GM12878 (cell line): ENCODE measurements at regions not wholly inside any gene's neighbourhood (a gene's known extent, or its start where the extent isn't known, plus 50 kb on each side); places are given as distances from the start of the nearest gene placed in this dataset.

Experiments
- ATAC-seq: fragments of 200-7000 bp; cut with Tn5 transposase; 3 replicates; pipeline ENCODE4 v1.9.1; 2020; ENCODE audit warnings: mild to moderate bottlenecking, moderate library complexity
- BruUV-seq: library from RNA; stranded (reverse); fragments of 400-500 nt; replicated peaks from 2 replicates; lab custom pipeline; 2021; lab: Mats Ljungman, UMichigan
- CTCF ChIA-PET: fragments of 300-600 bp; sonication (Branson Sonifier 250); formaldehyde crosslinking; extraction: SDS; loops from one replicate; lab custom pipeline; 2021; ENCODE audit warnings: inconsistent platforms; lab: Yijun Ruan, JAX
- POLR2A ChIA-PET: fragments of 350-600 bp; formaldehyde crosslinking; extraction: SDS; loops from one replicate; lab custom pipeline; 2021; ENCODE audit warnings: inconsistent platforms; lab: Charles Lee
- RAD21 ChIA-PET: fragments of 300-600 bp; sonication (Branson Sonifier 250); formaldehyde crosslinking; loops from one replicate; lab custom pipeline; 2023; ENCODE audit warnings: antibody characterized with exemption; ENCODE audit not compliant: unreplicated experiment; lab: Charles Lee
- SMC1A ChIA-PET: fragments of 300-600 bp; sonication (Branson Sonifier 250); formaldehyde crosslinking; loops from one replicate; lab custom pipeline; 2023; ENCODE audit not compliant: unreplicated experiment, uncharacterized antibody; lab: Charles Lee
- DNase-seq: peaks from one replicate; pipeline ENCODE4 v3.0.0-alpha.2; 2011; ENCODE audit warnings: low read depth, low spot score
- FAIRE-seq: peaks from 3 replicates; lab custom pipeline; 2011; peaks lifted over from hg19 to GRCh38; lab: Jason Lieb, UNC
- H2AFZ ChIP-seq: 2 replicates; pipeline ENCODE4 v1.6.0; 2011; ENCODE audit warnings: low read depth, low read length, control low read depth; ENCODE audit not compliant: control insufficient read depth
- H3K27ac ChIP-seq: 2 replicates; pipeline ENCODE4 v1.5.1; 2011; ENCODE audit warnings: control low read depth; ENCODE audit not compliant: control insufficient read depth, insufficient read depth
- H3K27me3 ChIP-seq, 2 experiments: replicated peaks in 1 of 2; 2 replicates each; pipeline versions ENCODE4 v1.6.0 to v1.6.1; 2011; ENCODE audit warnings: low read length in 1 of 2; ENCODE audit not compliant: control insufficient read depth in 2 of 2, insufficient read depth in 2 of 2
- H3K36me3 ChIP-seq, 2 experiments: 2 replicates each; pipeline ENCODE4 v1.5.1; 2011; ENCODE audit warnings: low read length in 1 of 2; ENCODE audit not compliant: control insufficient read depth in 2 of 2, insufficient read depth in 2 of 2
- H3K4me1 ChIP-seq: 2 replicates; pipeline ENCODE4 v1.6.1; 2011; ENCODE audit warnings: mild to moderate bottlenecking, low read length, moderate library complexity, mixed read lengths; ENCODE audit not compliant: control insufficient read depth, insufficient read depth
- H3K4me2 ChIP-seq: 2 replicates; pipeline ENCODE4 v1.6.0; 2011; ENCODE audit warnings: control low read depth; ENCODE audit not compliant: control insufficient read depth, insufficient read depth
- H3K4me3 ChIP-seq: fragments of 200-600 bp; sonication (generic); 2 replicates; pipeline ENCODE4 v1.5.1; 2016
- H3K79me2 ChIP-seq: 2 replicates; pipeline ENCODE4 v1.6.0; 2011; ENCODE audit warnings: low read length; ENCODE audit not compliant: control insufficient read depth, insufficient read depth
- H3K9ac ChIP-seq: 2 replicates; pipeline ENCODE4 v1.8.0; 2011; ENCODE audit warnings: low read length, control low read depth, mixed read lengths; ENCODE audit not compliant: control insufficient read depth, insufficient read depth
- H3K9me3 ChIP-seq: replicated peaks from 3 replicates; pipeline ENCODE4 v1.5.1; 2011; ENCODE audit warnings: mild to moderate bottlenecking, low read length; ENCODE audit not compliant: control insufficient read depth, insufficient read depth
- H4K20me1 ChIP-seq: 2 replicates; pipeline ENCODE4 v1.6.0; 2011; ENCODE audit not compliant: control insufficient read depth, insufficient read depth
- BHLHE40 ChIP-seq, 2 experiments: fragments of 450-650 bp in 1 of 2; IDR thresholded peaks; 2 replicates each; pipeline ENCODE4 v1.6.1; 2011 to 2017; ENCODE audit warnings: low read depth in 2 of 2, borderline replicate concordance in 1 of 2, improper control_type of control experiment in 1 of 2, low read length in 1 of 2, mild to moderate bottlenecking in 1 of 2
- EGR1 ChIP-seq, 2 experiments: IDR thresholded peaks; 1 replicate in 1 of 2; 2 replicates in 1 of 2; pipeline ENCODE4 v1.6.1; 2011 to 2012; ENCODE audit warnings: low read depth in 2 of 2, low read length in 2 of 2, borderline replicate concordance in 1 of 2, mild to moderate bottlenecking in 1 of 2, moderate library complexity in 1 of 2
- EZH2 ChIP-seq: IDR thresholded peaks from 2 replicates; pipeline ENCODE4 v1.6.1; 2012; ENCODE audit warnings: low read depth, mild to moderate bottlenecking, control low read depth, inconsistent platforms, low read length, borderline replicate concordance; ENCODE audit not compliant: control insufficient read depth
- FOS ChIP-seq: IDR thresholded peaks from 3 replicates; pipeline ENCODE4 v1.6.1; 2011; ENCODE audit warnings: borderline replicate concordance; ENCODE audit not compliant: insufficient read length; ENCODE audit errors: extremely low read depth
- MYB ChIP-seq: fragments of 150-350 bp; IDR thresholded peaks from 2 replicates; pipeline ENCODE4 v1.6.1; 2014; ENCODE audit warnings: mild to moderate bottlenecking, low read depth, low read length, borderline replicate concordance
- NBN ChIP-seq: fragments of 450-650 bp; IDR thresholded peaks from 2 replicates; pipeline ENCODE4 v1.6.1; 2016
- NFIC ChIP-seq: IDR thresholded peaks from 2 replicates; pipeline ENCODE4 v1.6.1; 2012; ENCODE audit warnings: low read depth, mild to moderate bottlenecking, inconsistent platforms, low read length, moderate library complexity
- RCOR1 ChIP-seq: conservative IDR thresholded peaks from 2 replicates; pipeline ENCODE4 v1.6.1; 2012; ENCODE audit warnings: low read depth, low read length, improper control_type of control experiment
- WRNIP1 ChIP-seq: IDR thresholded peaks from 2 replicates; pipeline ENCODE4 v1.6.1; 2011; ENCODE audit warnings: low read depth, low read length, improper control_type of control experiment, borderline replicate concordance
- ZNF217 ChIP-seq: fragments of 450-650 bp; IDR thresholded peaks from 2 replicates; pipeline ENCODE4 v1.6.1; 2017; ENCODE audit warnings: antibody characterized with exemption, mild to moderate bottlenecking
- ZNF24 ChIP-seq: fragments of 450-650 bp; IDR thresholded peaks from 2 replicates; pipeline ENCODE4 v1.6.1; 2017; ENCODE audit warnings: antibody characterized with exemption, mild to moderate bottlenecking
- ZNF274 ChIP-seq: IDR thresholded peaks from one replicate; pipeline ENCODE4 v1.8.0; 2011; ENCODE audit not compliant: insufficient read length, insufficient read depth
- WGBS: methylation state at CpG from one replicate; pipeline ENCODE4 v1.1.6; 2016; ENCODE audit warnings: low lambda C conversion rate; ENCODE audit not compliant: insufficient replicate concordance, insufficient coverage; ENCODE audit errors: missing lambda C conversion rate; 5-methylcytosine and 5-hydroxymethylcytosine counted together
- in situ Hi-C: fragments of 300-500 bp; cut with MboI; formaldehyde crosslinking; loops from 9 replicates; pipeline ENCODE4 v1.14.3; 2018; ENCODE audit warnings: mixed read lengths
- intact Hi-C: fragments of 100-400 bp; cut with micrococcal nuclease; formaldehyde crosslinking; loops from one replicate; pipeline ENCODE4 v1.14.2; 2022; ENCODE audit not compliant: unreplicated experiment
- TF ChIP-seq, protein P1 (sequence below): IDR thresholded peaks from 2 replicates; pipeline ENCODE4 v1.6.1; 2011; ENCODE audit warnings: mild to moderate bottlenecking, low read depth, low read length, moderate library complexity; ENCODE audit not compliant: insufficient replicate concordance
- TF ChIP-seq, protein P2 (sequence below): fragments of 450-650 bp; IDR thresholded peaks from 2 replicates; pipeline ENCODE4 v1.6.1; 2016; ENCODE audit warnings: mild to moderate bottlenecking
- TF ChIP-seq, protein P3 (sequence below): fragments of 450-650 bp; IDR thresholded peaks from 2 replicates; pipeline ENCODE4 v1.6.1; 2014; ENCODE audit warnings: mild to moderate bottlenecking

DNA sequence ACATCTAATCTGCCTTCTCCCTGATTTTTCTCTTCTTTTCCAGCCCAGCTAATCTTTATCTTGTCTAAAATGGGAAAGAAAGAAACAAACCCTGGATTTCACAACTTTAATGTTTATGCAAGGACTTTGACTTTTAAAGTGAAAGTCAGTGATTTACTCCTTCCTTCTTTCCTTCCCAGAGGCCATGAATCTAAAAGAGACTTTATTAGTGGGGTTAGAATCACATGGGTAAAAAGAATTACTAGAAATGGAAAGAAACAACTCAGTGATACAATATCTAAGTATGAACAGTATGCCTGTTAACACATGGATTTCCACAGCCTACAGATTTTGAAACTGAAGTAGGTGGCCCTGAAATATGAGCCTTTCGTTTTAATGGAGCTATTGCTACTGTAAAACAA, 59.8 kb upstream of the KCNK2 start:
- no peak overlapping the region for H2AFZ ChIP-seq
- no peak overlapping the region for H3K9ac ChIP-seq
- DNase-seq (no peak), FAIRE-seq (no peak), ATAC-seq (no peak)
- ChIA-PET RAD21 (no interaction called here), CTCF (no interaction called here), POLR2A (no interaction called here), SMC1A (interaction anchor here (0.7 kb wide), 1 partner anchor 119 kb away, joined by 3 read pairs; no protein-coding TSS in a partner anchor)
- in situ Hi-C loops (no loop called here), intact Hi-C loops (no loop called here)
- no peaks in the 10 kb centered on the region for H3K9me3 ChIP-seq
- H3K79me2 ChIP-seq, result no peaks in the 10 kb centered on the region
- H3K36me3 ChIP-seq, result no peaks in the 10 kb centered on the region
- no peak overlapping the region for H3K27ac ChIP-seq
- no TSS peak for BruUV-seq
- TF ChIP-seq BHLHE40 (IDR thresholded peaks at IDR 0.05; ENCODE audit: borderline replicate concordance in 1 of 2, low read depth in 2 of 2, low read length in 1 of 2) (no peak), ZNF24 (no peak), NBN (no peak), FOS (no peak), EZH2 (no peak), RCOR1 (no peak), EGR1 (IDR thresholded peaks at IDR 0.05; ENCODE audit: borderline replicate concordance in 1 of 2, low read depth in 2 of 2, low read length in 2 of 2) (no peak), NFIC (no peak), ZNF217 (no peak), ZNF274 (no peak), WRNIP1 (no peak), MYB (no peak)
- TF ChIP-seq, protein P1, sequence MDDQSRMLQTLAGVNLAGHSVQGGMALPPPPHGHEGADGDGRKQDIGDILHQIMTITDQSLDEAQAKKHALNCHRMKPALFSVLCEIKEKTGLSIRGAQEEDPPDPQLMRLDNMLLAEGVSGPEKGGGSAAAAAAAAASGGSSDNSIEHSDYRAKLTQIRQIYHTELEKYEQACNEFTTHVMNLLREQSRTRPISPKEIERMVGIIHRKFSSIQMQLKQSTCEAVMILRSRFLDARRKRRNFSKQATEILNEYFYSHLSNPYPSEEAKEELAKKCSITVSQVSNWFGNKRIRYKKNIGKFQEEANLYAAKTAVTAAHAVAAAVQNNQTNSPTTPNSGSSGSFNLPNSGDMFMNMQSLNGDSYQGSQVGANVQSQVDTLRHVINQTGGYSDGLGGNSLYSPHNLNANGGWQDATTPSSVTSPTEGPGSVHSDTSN, result no peak
- TF ChIP-seq, protein P2, sequence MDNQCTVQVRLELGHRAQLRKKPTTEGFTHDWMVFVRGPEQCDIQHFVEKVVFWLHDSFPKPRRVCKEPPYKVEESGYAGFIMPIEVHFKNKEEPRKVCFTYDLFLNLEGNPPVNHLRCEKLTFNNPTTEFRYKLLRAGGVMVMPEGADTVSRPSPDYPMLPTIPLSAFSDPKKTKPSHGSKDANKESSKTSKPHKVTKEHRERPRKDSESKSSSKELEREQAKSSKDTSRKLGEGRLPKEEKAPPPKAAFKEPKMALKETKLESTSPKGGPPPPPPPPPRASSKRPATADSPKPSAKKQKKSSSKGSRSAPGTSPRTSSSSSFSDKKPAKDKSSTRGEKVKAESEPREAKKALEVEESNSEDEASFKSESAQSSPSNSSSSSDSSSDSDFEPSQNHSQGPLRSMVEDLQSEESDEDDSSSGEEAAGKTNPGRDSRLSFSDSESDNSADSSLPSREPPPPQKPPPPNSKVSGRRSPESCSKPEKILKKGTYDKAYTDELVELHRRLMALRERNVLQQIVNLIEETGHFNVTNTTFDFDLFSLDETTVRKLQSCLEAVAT, result no peak
- TF ChIP-seq, protein P3, sequence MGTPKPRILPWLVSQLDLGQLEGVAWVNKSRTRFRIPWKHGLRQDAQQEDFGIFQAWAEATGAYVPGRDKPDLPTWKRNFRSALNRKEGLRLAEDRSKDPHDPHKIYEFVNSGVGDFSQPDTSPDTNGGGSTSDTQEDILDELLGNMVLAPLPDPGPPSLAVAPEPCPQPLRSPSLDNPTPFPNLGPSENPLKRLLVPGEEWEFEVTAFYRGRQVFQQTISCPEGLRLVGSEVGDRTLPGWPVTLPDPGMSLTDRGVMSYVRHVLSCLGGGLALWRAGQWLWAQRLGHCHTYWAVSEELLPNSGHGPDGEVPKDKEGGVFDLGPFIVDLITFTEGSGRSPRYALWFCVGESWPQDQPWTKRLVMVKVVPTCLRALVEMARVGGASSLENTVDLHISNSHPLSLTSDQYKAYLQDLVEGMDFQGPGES, result no peak
- no peaks in the 10 kb centered on the region for H3K27me3 ChIP-seq
- H3K4me1 ChIP-seq, result no peaks in the 10 kb centered on the region
- no peaks in the 10 kb centered on the region for H4K20me1 ChIP-seq
- H3K4me2 ChIP-seq, result no peak overlapping the region
- H3K4me3 ChIP-seq, result no peak overlapping the region
- WGBS, result 0% methylated on average over 1 of the region's 1 CpG
